ENCODE measurements at regions not wholly inside any gene's neighbourhood (a gene's known extent, or its start where the extent isn't known, plus 50 kb on each side); places are given as distances from the start of the nearest gene placed in this dataset.

GRCh38 chr2:17302281-17302680 is 216.0 kb downstream of the RAD51AP2 start:
- H3K27ac ChIP-seq = no peak overlapping the region
- intact Hi-C loops (cut with DNase I) = no loop called here
- no peak for TF ChIP-seq POLR2A (IDR thresholded peaks at IDR 0.05)
- TF ChIP-seq CTCF (IDR thresholded peaks at IDR 0.05) = no peak
- TF ChIP-seq POLR2AphosphoS5 (IDR thresholded peaks at IDR 0.05) = no peak
- no peaks in the 10 kb centered on the region for H3K36me3 ChIP-seq
- DNase-seq (ENCODE audit: low spot score) = no peak
- H3K4me3 ChIP-seq = no peak overlapping the region
- H3K27me3 ChIP-seq (replicated peaks; ENCODE audit: insufficient read depth) = no peaks in the 10 kb centered on the region
- no peaks in the 10 kb centered on the region for H3K4me1 ChIP-seq (replicated peaks)
- H3K9me3 ChIP-seq = no peaks in the 10 kb centered on the region
- 11% methylated on average over 1 of the region's 1 CpG for WGBS

GRCh38 chr2:17301437-17301836 is 216.8 kb downstream of the RAD51AP2 start:
- Histone ChIP-seq H3K9me3 (no peaks in the 10 kb centered on the region), H3K4me3 (no peak overlapping the region), H3K4me1 (replicated peaks) (no peaks in the 10 kb centered on the region), H3K27me3 (replicated peaks; ENCODE audit: insufficient read depth) (no peaks in the 10 kb centered on the region), H3K36me3 (no peaks in the 10 kb centered on the region), H3K27ac (no peak overlapping the region)
- TF ChIP-seq POLR2A (IDR thresholded peaks at IDR 0.05) (no peak), CTCF (IDR thresholded peaks at IDR 0.05) (no peak), POLR2AphosphoS5 (IDR thresholded peaks at IDR 0.05) (no peak)
- no peak for DNase-seq (ENCODE audit: low spot score)
- WGBS = 79% methylated on average over 2 of the region's 2 CpGs
- intact Hi-C loops (cut with DNase I) = no loop called here

- no peak overlapping the region for H3K4me3 ChIP-seq
- H3K36me3 ChIP-seq = no peaks in the 10 kb centered on the region
- intact Hi-C loops (cut with DNase I) = no loop called here
- no peaks in the 10 kb centered on the region for H3K4me1 ChIP-seq (replicated peaks)
- no peaks in the 10 kb centered on the region for H3K27me3 ChIP-seq (replicated peaks; ENCODE audit: insufficient read depth)
- no peak overlapping the region for H3K27ac ChIP-seq
- no peak for TF ChIP-seq POLR2AphosphoS5 (IDR thresholded peaks at IDR 0.05)
- no peaks in the 10 kb centered on the region for H3K9me3 ChIP-seq
- DNase-seq (ENCODE audit: low spot score) = no peak
Measured at GRCh38 chr2:17299891-17300540, 218.2 kb downstream of the RAD51AP2 start.

GRCh38 chr2:17298453-17298852 is 219.8 kb downstream of the RAD51AP2 start:
- no peak overlapping the region for H3K27ac ChIP-seq
- WGBS = 100% methylated on average over 2 of the region's 2 CpGs
- H3K9me3 ChIP-seq = no peaks in the 10 kb centered on the region
- no peaks in the 10 kb centered on the region for H3K27me3 ChIP-seq (replicated peaks; ENCODE audit: insufficient read depth)
- DNase-seq (ENCODE audit: low spot score) = no peak
- TF ChIP-seq POLR2AphosphoS5 (IDR thresholded peaks at IDR 0.05) = no peak
- no peak for TF ChIP-seq POLR2A (IDR thresholded peaks at IDR 0.05)
- no peak for TF ChIP-seq CTCF (IDR thresholded peaks at IDR 0.05)
- H3K36me3 ChIP-seq = no peaks in the 10 kb centered on the region
- H3K4me3 ChIP-seq = no peak overlapping the region
- intact Hi-C loops (cut with DNase I) = no loop called here
- H3K4me1 ChIP-seq (replicated peaks) = no peaks in the 10 kb centered on the region

- TF ChIP-seq POLR2AphosphoS5 (IDR thresholded peaks at IDR 0.05) = no peak
- no peak for TF ChIP-seq CTCF (IDR thresholded peaks at IDR 0.05)
- no peak for TF ChIP-seq POLR2A (IDR thresholded peaks at IDR 0.05)
- intact Hi-C loops (cut with DNase I) = no loop called here
- Histone ChIP-seq H3K27me3 (replicated peaks; ENCODE audit: insufficient read depth) (no peaks in the 10 kb centered on the region), H3K4me3 (no peak overlapping the region), H3K36me3 (no peaks in the 10 kb centered on the region), H3K9me3 (no peaks in the 10 kb centered on the region), H3K4me1 (replicated peaks) (no peaks in the 10 kb centered on the region), H3K27ac (no peak overlapping the region)
- DNase-seq (ENCODE audit: low spot score) = no peak
Measured at GRCh38 chr2:17296686-17297085, 221.6 kb downstream of the RAD51AP2 start.

All from prostate gland (tissue), 2 donors.